IMR-90 (cell line): ENCODE measurements at regions not wholly inside any gene's neighbourhood (a gene's known extent, or its start where the extent isn't known, plus 50 kb on each side); places are given as distances from the start of the nearest gene placed in this dataset.

Experiments
- ATAC-seq: fragments of 200-7000 bp; cut with Tn5 transposase; 2 replicates; pipeline ENCODE4 v1.9.1; 2020; ENCODE audit warnings: low read depth, mild to moderate bottlenecking, moderate library complexity
- BruUV-seq: library from RNA; stranded (reverse); fragments of 400-500 nt; replicated peaks from 2 replicates; lab custom pipeline; 2021; lab: Mats Ljungman, UMichigan
- CTCF ChIA-PET: fragments of 300-600 bp; formaldehyde crosslinking; extraction: SDS; loops from one replicate; lab custom pipeline; 2021; ENCODE audit warnings: antibody characterized with exemption; lab: Yijun Ruan, JAX
- POLR2A ChIA-PET: fragments of 300-600 bp; sonication (Branson Sonifier 250); formaldehyde crosslinking; loops from one replicate; lab custom pipeline; 2022; ENCODE audit warnings: antibody characterized with exemption; ENCODE audit not compliant: unreplicated experiment; lab: Charles Lee
- DNase-seq: peaks from one replicate; pipeline ENCODE4 v3.0.0; 2013
- H2AFZ ChIP-seq: replicated peaks from 2 replicates; pipeline ENCODE3; 2013; ENCODE audit warnings: low read length, mild to moderate bottlenecking; ENCODE audit not compliant: poor library complexity
- H2AK5ac ChIP-seq: 2 replicates; pipeline ENCODE4 v1.6.1; 2013; ENCODE audit warnings: low read depth, low read length, inconsistent platforms
- H2AK9ac ChIP-seq: replicated peaks from 2 replicates; pipeline ENCODE3; 2013; ENCODE audit warnings: mild to moderate bottlenecking, low read depth, low read length, moderate library complexity; ENCODE audit not compliant: poor library complexity
- H2BK120ac ChIP-seq: 2 replicates; pipeline ENCODE4 v1.6.1; 2013; ENCODE audit warnings: low read depth, low read length, inconsistent platforms
- H2BK15ac ChIP-seq: 3 replicates; pipeline ENCODE4 v1.6.1; 2013; ENCODE audit warnings: low read depth, low read length, inconsistent platforms
- H2BK20ac ChIP-seq: 2 replicates; pipeline ENCODE4 v1.6.1; 2013; ENCODE audit warnings: low read depth, mild to moderate bottlenecking, inconsistent platforms, low read length, moderate library complexity
- H2BK5ac ChIP-seq: 2 replicates; pipeline ENCODE4 v1.6.1; 2013; ENCODE audit warnings: mild to moderate bottlenecking, low read depth, low read length, inconsistent platforms; ENCODE audit not compliant: poor library complexity, severe bottlenecking
- H3K14ac ChIP-seq: replicated peaks from 2 replicates; pipeline ENCODE4 v1.6.1; 2013; ENCODE audit warnings: low read depth, low read length, inconsistent platforms
- H3K18ac ChIP-seq: 2 replicates; pipeline ENCODE4 v1.6.1; 2013; ENCODE audit warnings: low read depth, low read length, control low read depth
- H3K23ac ChIP-seq: 2 replicates; pipeline ENCODE4 v1.6.1; 2013; ENCODE audit warnings: low read depth, low read length, inconsistent platforms
- H3K27ac ChIP-seq: 2 replicates; pipeline ENCODE4 v1.5.1; 2013; ENCODE audit warnings: mild to moderate bottlenecking, control low read depth, low read length; ENCODE audit not compliant: insufficient read depth
- H3K27me3 ChIP-seq: 2 replicates; pipeline ENCODE4 v1.6.1; 2013; ENCODE audit warnings: low read length; ENCODE audit not compliant: control insufficient read depth, insufficient read depth
- H3K36me3 ChIP-seq: 2 replicates; pipeline ENCODE4 v1.6.1; 2013; ENCODE audit warnings: low read length, mixed read lengths; ENCODE audit not compliant: control insufficient read depth, insufficient read depth
- H3K4ac ChIP-seq: 2 replicates; pipeline ENCODE4 v1.6.1; 2013; ENCODE audit warnings: low read depth, low read length, inconsistent platforms
- H3K4me1 ChIP-seq: 2 replicates; pipeline ENCODE4 v1.6.1; 2013; ENCODE audit warnings: low read length, mixed read lengths; ENCODE audit not compliant: control insufficient read depth, insufficient read depth
- H3K4me2 ChIP-seq: 2 replicates; pipeline ENCODE4 v1.6.1; 2013; ENCODE audit warnings: low read depth, mild to moderate bottlenecking, control low read depth, low read length, moderate library complexity
- H3K4me3 ChIP-seq: 2 replicates; pipeline ENCODE4 v1.5.1; 2013; ENCODE audit warnings: low read depth, mild to moderate bottlenecking, control low read depth, low read length, moderate library complexity; ENCODE audit not compliant: insufficient read depth
- H3K56ac ChIP-seq: 2 replicates; pipeline ENCODE4 v1.6.1; 2013; ENCODE audit warnings: low read length, inconsistent platforms; ENCODE audit not compliant: insufficient read depth; ENCODE audit errors: extremely low read depth
- H3K79me1 ChIP-seq, 2 experiments: 2 replicates each; pipeline ENCODE4 v1.6.1; 2013; ENCODE audit warnings: low read length in 2 of 2, inconsistent platforms in 1 of 2, low read depth in 1 of 2
- H3K9ac ChIP-seq: 2 replicates; pipeline ENCODE4 v1.6.1; 2013; ENCODE audit warnings: low read depth, low read length, control low read depth
- H3K9me1 ChIP-seq: 2 replicates; pipeline ENCODE4 v1.6.1; 2013; ENCODE audit warnings: low read length, inconsistent platforms; ENCODE audit not compliant: insufficient read depth
- H3K9me3 ChIP-seq: 2 replicates; pipeline ENCODE4 v1.6.1; 2013; ENCODE audit warnings: low read length; ENCODE audit not compliant: control insufficient read depth, insufficient read depth
- H4K20me1 ChIP-seq: 2 replicates; pipeline ENCODE4 v1.6.1; 2013; ENCODE audit warnings: low read length, inconsistent platforms; ENCODE audit not compliant: insufficient read depth
- H4K5ac ChIP-seq: 2 replicates; pipeline ENCODE4 v1.6.1; 2013; ENCODE audit warnings: mild to moderate bottlenecking, low read depth, low read length, control low read depth
- H4K8ac ChIP-seq, 2 experiments: 2 replicates each; pipeline ENCODE4 v1.6.1; 2013; ENCODE audit warnings: low read depth in 2 of 2, low read length in 2 of 2, control low read depth in 1 of 2, inconsistent platforms in 1 of 2
- H4K91ac ChIP-seq: 2 replicates; pipeline ENCODE4 v1.6.1; 2013; ENCODE audit warnings: low read depth, low read length, inconsistent platforms; ENCODE audit not compliant: insufficient read depth
- POLR2A ChIP-seq: IDR thresholded peaks from 2 replicates; pipeline ENCODE4 v1.6.1; 2012; ENCODE audit warnings: mild to moderate bottlenecking, low read depth, low read length
- RCOR1 ChIP-seq: IDR thresholded peaks from 2 replicates; pipeline ENCODE4 v1.6.1; 2012; ENCODE audit warnings: mild to moderate bottlenecking, low read length, improper control_type of control experiment; ENCODE audit not compliant: insufficient replicate concordance
- WGBS, 2 experiments: methylation state at CpG; one replicate each; pipeline versions ENCODE4 v1.1.5 to v1.1.7; 2013; ENCODE audit warnings: missing lambda C conversion rate in 2 of 2; ENCODE audit not compliant: insufficient read length in 1 of 2; ENCODE audit errors: extremely low coverage in 2 of 2; 5-methylcytosine and 5-hydroxymethylcytosine counted together
- dilution Hi-C: fragments of 300-500 bp; cut with HindIII; formaldehyde crosslinking; loops from one replicate; pipeline ENCODE4 v1.14.3; 2018; ENCODE audit warnings: low sequenced_read_pairs; ENCODE audit not compliant: unreplicated experiment
- in situ Hi-C: fragments of 300-500 bp; cut with MboI; formaldehyde crosslinking; loops from 3 replicates; pipeline ENCODE4 v1.14.3; 2019; ENCODE audit warnings: low sequenced_read_pairs, inconsistent platforms, mixed read lengths
- intact Hi-C: fragments of 100-400 bp; cut with micrococcal nuclease; formaldehyde crosslinking; loops from 2 replicates; pipeline ENCODE4 v1.10.0; 2022

GRCh38 chr2:7904319-7904718, 777.5 kb upstream of the ID2 start:
- dilution Hi-C loops (no loop called here), intact Hi-C loops (no loop called here), in situ Hi-C loops (no loop called here)
- Histone ChIP-seq H2BK5ac (no peak overlapping the region), H2AK9ac (no peak overlapping the region), H2BK20ac (no peak overlapping the region), H3K36me3 (no peaks in the 10 kb centered on the region), H3K4me2 (no peak overlapping the region), H4K8ac (no peak overlapping the region), H3K4me1 (no peaks in the 10 kb centered on the region), H2BK15ac (no peak overlapping the region), H4K5ac (no peak overlapping the region), H3K56ac (no peak overlapping the region), H3K27me3 (no peaks in the 10 kb centered on the region), H2BK120ac (no peak overlapping the region), H3K14ac (no peak overlapping the region), H3K9me3 (no peaks in the 10 kb centered on the region; the same call in 1 of the 2 replicates), H4K91ac (no peak overlapping the region), H4K20me1 (no peaks in the 10 kb centered on the region), H3K79me1 (no peaks in the 10 kb centered on the region), H2AK5ac (no peak overlapping the region), H3K4me3 (no peak overlapping the region), H3K9me1 (no peaks in the 10 kb centered on the region), H3K23ac (no peak overlapping the region), H3K9ac (no peak overlapping the region), H3K27ac (no peak overlapping the region), H3K18ac (no peak overlapping the region), H2AFZ (no peak overlapping the region), H3K4ac (no peak overlapping the region)
- DNase-seq: no peak
- TF ChIP-seq POLR2A (no peak), RCOR1 (no peak)
- no TSS peak for BruUV-seq
- CTCF ChIA-PET: no interaction called here
- 100% methylated on average over 1 of the region's 3 CpGs; no CpG with 5 or more reads in 1 of the 2 experiments for WGBS, 2 experiments
- ATAC-seq: no peak
- POLR2A ChIA-PET: no interaction called here
